B cell (primary cell): ENCODE measurements at regions not wholly inside any gene's neighbourhood (a gene's known extent, or its start where the extent isn't known, plus 50 kb on each side); places are given as distances from the start of the nearest gene placed in this dataset.

Experiments used
- ATAC-seq: fragments of 200-7000 bp; cut with Tn5 transposase; one replicate; pipeline ENCODE4 v1.10.0; 2021; ENCODE audit warnings: low read depth, mild to moderate bottlenecking, moderate number of reproducible peaks, moderate library complexity
- CTCF ChIA-PET: fragments of 350-600 bp; sonication (Branson Sonifier 250); formaldehyde crosslinking; loops from one replicate; lab custom pipeline; 2021; ENCODE audit warnings: antibody characterized with exemption, inconsistent platforms; lab: Charles Lee
- POLR2A ChIA-PET: fragments of 350-600 bp; sonication (Branson Sonifier 250); formaldehyde crosslinking; loops from one replicate; lab custom pipeline; 2021; ENCODE audit warnings: antibody characterized with exemption; lab: Charles Lee
- DNase-seq: peaks from one replicate; pipeline ENCODE4 v3.0.0; 2013
- H2AFZ ChIP-seq: 2 replicates; pipeline ENCODE4 v1.6.1; 2012; ENCODE audit warnings: mild to moderate bottlenecking, low read depth, low read length; ENCODE audit not compliant: insufficient read depth, poor library complexity, severe bottlenecking
- H3K27ac ChIP-seq, 2 donors: 1 replicate in 1 of 2; 2 replicates in 1 of 2; pipeline ENCODE4 v1.5.1; 2012 to 2013; ENCODE audit warnings: low read length in 2 of 2, mild to moderate bottlenecking in 2 of 2, moderate library complexity in 1 of 2
- H3K27me3 ChIP-seq, 4 experiments: fragments of 200-600 bp in 1 of 4; sonication (generic) in 1 of 4; replicated peaks in 1 of 4; 1 replicate in 2 of 4; 2 replicates in 2 of 4; pipeline versions ENCODE4 v1.6.1 to v1.7.0; 2013 to 2016; ENCODE audit warnings: low read length in 3 of 4, mild to moderate bottlenecking in 2 of 4, mixed read lengths in 1 of 4, moderate library complexity in 1 of 4; ENCODE audit not compliant: insufficient read depth in 4 of 4, control insufficient read depth in 3 of 4; ENCODE audit errors: control extremely low read depth in 1 of 4
- H3K36me3 ChIP-seq, 2 experiments: replicated peaks in 1 of 2; 1 replicate in 1 of 2; 2 replicates in 1 of 2; pipeline versions ENCODE4 v1.6.1 to v1.7.1; 2013; ENCODE audit warnings: low read length in 1 of 2; ENCODE audit not compliant: insufficient read depth in 2 of 2, control insufficient read depth in 1 of 2; ENCODE audit errors: control extremely low read depth in 1 of 2, extremely low read depth in 1 of 2
- H3K4me1 ChIP-seq, 2 donors: fragments of 200-600 bp in 1 of 2; sonication (generic) in 1 of 2; 1 replicate in 1 of 2; 2 replicates in 1 of 2; pipeline versions ENCODE4 v1.5.1 to v1.6.1; 2013 to 2017; ENCODE audit warnings: low read length in 2 of 2; ENCODE audit not compliant: control insufficient read depth in 2 of 2, insufficient read depth in 2 of 2
- H3K4me2 ChIP-seq: replicated peaks from 2 replicates; pipeline ENCODE3; 2012; ENCODE audit warnings: mild to moderate bottlenecking, low read depth, low read length; ENCODE audit not compliant: poor library complexity, severe bottlenecking
- H3K4me3 ChIP-seq, 5 experiments: fragments of 200-600 bp in 1 of 5; sonication (generic) in 1 of 5; 1 replicate in 3 of 5; 2 replicates in 2 of 5; pipeline versions ENCODE4 v1.5.1 to v1.7.0; 2011 to 2016; ENCODE audit warnings: low read length in 4 of 5, mild to moderate bottlenecking in 4 of 5, low read depth in 2 of 5, control low read depth in 1 of 5, moderate library complexity in 1 of 5; ENCODE audit not compliant: insufficient read depth in 1 of 5; ENCODE audit errors: control extremely low read depth in 1 of 5, extremely low read depth in 1 of 5
- H3K79me2 ChIP-seq: fragments of 200-600 bp; sonication (generic); one replicate; pipeline ENCODE4 v1.6.0; 2016; ENCODE audit warnings: low read length; ENCODE audit not compliant: control insufficient read depth, insufficient read depth
- H3K9ac ChIP-seq: fragments of 200-600 bp; sonication (generic); 2 replicates; pipeline ENCODE4 v1.6.1; 2017; ENCODE audit warnings: mild to moderate bottlenecking, low read length, moderate library complexity
- H3K9me3 ChIP-seq, 3 donors: one replicate each; pipeline versions ENCODE4 v1.6.1 to v1.7.1; 2013; ENCODE audit warnings: low read length in 2 of 3; ENCODE audit not compliant: control insufficient read depth in 2 of 3, insufficient read depth in 1 of 3; ENCODE audit errors: control extremely low read depth in 1 of 3
- H4K20me1 ChIP-seq: 2 replicates; pipeline ENCODE4 v1.6.0; 2012; ENCODE audit warnings: mild to moderate bottlenecking, low read length; ENCODE audit not compliant: insufficient read depth, control insufficient read depth, poor library complexity, severe bottlenecking
- H3K27ac Mint-ChIP-seq: one replicate; pipeline ENCODE4 v1.8.0; 2021; ENCODE audit warnings: mixed read lengths
- H3K27me3 Mint-ChIP-seq: one replicate; pipeline ENCODE4 v1.8.0; 2021; ENCODE audit warnings: mixed read lengths
- H3K4me1 Mint-ChIP-seq: one replicate; pipeline ENCODE4 v1.8.0; 2021; ENCODE audit warnings: mixed read lengths
- H3K4me3 Mint-ChIP-seq: one replicate; pipeline ENCODE4 v1.8.0; 2021; ENCODE audit warnings: mixed read lengths
- H3K9me3 Mint-ChIP-seq: one replicate; pipeline ENCODE4 v1.8.0; 2022; ENCODE audit warnings: mixed read lengths; ENCODE audit not compliant: insufficient read depth
- CTCF ChIP-seq: fragments of 200-600 bp; IDR thresholded peaks from one replicate; pipeline ENCODE4 v1.8.0; 2022; ENCODE audit warnings: antibody characterized with exemption, mild to moderate bottlenecking
- EZH2 ChIP-seq: IDR thresholded peaks from 2 replicates; pipeline ENCODE4 v1.6.1; 2012; ENCODE audit warnings: borderline replicate concordance, low read depth, mild to moderate bottlenecking, moderate library complexity, low read length; ENCODE audit not compliant: insufficient read depth, poor library complexity, severe bottlenecking
- WGBS: methylation state at CpG from one replicate; pipeline ENCODE4 v1.1.5; 2013; ENCODE audit warnings: missing lambda C conversion rate; ENCODE audit not compliant: insufficient coverage; 5-methylcytosine and 5-hydroxymethylcytosine counted together
- intact Hi-C: fragments of 100-400 bp; cut with micrococcal nuclease; formaldehyde crosslinking; loops from one replicate; pipeline ENCODE4 v1.10.0; 2022

GRCh38 chr6:9192405-9192909, 757.1 kb upstream of the SLC35B3 start:
- no CpG with 5 or more reads among the region's 4 CpGs for WGBS
- intact Hi-C loops, result no loop called here

DNA sequence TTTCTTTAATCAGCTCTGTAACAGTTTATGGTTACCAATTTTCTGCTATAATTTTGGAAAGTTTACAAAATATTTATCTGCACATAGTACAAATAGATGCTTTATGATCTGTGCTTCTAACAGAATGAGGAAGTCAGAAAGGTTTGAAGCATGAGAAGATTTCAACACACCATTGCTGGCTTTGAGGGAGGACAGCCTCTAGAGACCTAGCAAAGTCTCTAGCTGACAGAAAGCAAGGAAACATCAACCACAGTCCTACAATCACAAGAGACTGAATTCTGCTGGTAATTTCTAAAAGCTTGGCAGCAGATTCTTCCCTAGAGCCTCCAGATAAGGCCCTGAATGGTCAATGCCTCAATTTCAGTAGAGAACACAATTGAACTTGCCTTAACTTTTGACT, 750.8 kb upstream of the SLC35B3 start:
- no peaks in the 10 kb centered on the region for H3K4me1 ChIP-seq
- H3K4me1 Mint-ChIP-seq, result no peaks in the 10 kb centered on the region
- intact Hi-C loops, result no loop called here
- H3K4me3 Mint-ChIP-seq, result no peak overlapping the region
- H3K9me3 Mint-ChIP-seq, result peaks cover 5% of the 10 kb centered on the region
- ATAC-seq, result no peak
- DNase-seq, result no peak
- ChIA-PET CTCF (no interaction called here), POLR2A (no interaction called here)
- no peak overlapping the region for H3K9ac ChIP-seq
- H3K4me2 ChIP-seq, result no peak overlapping the region
- H3K27me3 Mint-ChIP-seq, result no peaks in the 10 kb centered on the region
- no peak overlapping the region for H2AFZ ChIP-seq
- no peaks in the 10 kb centered on the region for H3K36me3 ChIP-seq
- TF ChIP-seq EZH2 (no peak), CTCF (no peak)
- H3K4me3 ChIP-seq, result no peak overlapping the region
- H3K27ac ChIP-seq, result no peak overlapping the region
- H3K27ac Mint-ChIP-seq, result no peak overlapping the region
- H3K79me2 ChIP-seq, result no peaks in the 10 kb centered on the region
- no peaks in the 10 kb centered on the region for H4K20me1 ChIP-seq
- peaks cover 0 to 4% (median 0%) of the 10 kb centered on the region in 3 donors for H3K9me3 ChIP-seq
- H3K27me3 ChIP-seq, result no peaks in the 10 kb centered on the region

More at GRCh38 chr6:9192405-9192909, 757.1 kb upstream of the SLC35B3 start:
- H3K9me3 ChIP-seq, result peaks cover 0 to 4% (median 0%) of the 10 kb centered on the region in 3 donors
- no peak overlapping the region for H3K4me3 ChIP-seq
- DNase-seq (no peak), ATAC-seq (no peak)
- H3K4me2 ChIP-seq, result no peak overlapping the region
- H3K27me3 Mint-ChIP-seq, result no peaks in the 10 kb centered on the region
- no peaks in the 10 kb centered on the region for H3K36me3 ChIP-seq
- H3K4me1 ChIP-seq, result no peaks in the 10 kb centered on the region
- TF ChIP-seq CTCF (no peak), EZH2 (no peak)
- H3K9ac ChIP-seq, result no peak overlapping the region
- H3K9me3 Mint-ChIP-seq, result peaks cover 2% of the 10 kb centered on the region
- no peak overlapping the region for H2AFZ ChIP-seq
- no peak overlapping the region for H3K4me3 Mint-ChIP-seq
- POLR2A ChIA-PET, result no interaction called here
- H3K27ac ChIP-seq, result no peak overlapping the region
- no peaks in the 10 kb centered on the region for H3K79me2 ChIP-seq
- no peaks in the 10 kb centered on the region for H4K20me1 ChIP-seq
- CTCF ChIA-PET, result no interaction called here
- no peak overlapping the region for H3K27ac Mint-ChIP-seq
- H3K4me1 Mint-ChIP-seq, result no peaks in the 10 kb centered on the region
- H3K27me3 ChIP-seq, result no peaks in the 10 kb centered on the region
